OCI-LY1 (cell line): ENCODE measurements at regions not wholly inside any gene's neighbourhood (a gene's known extent, or its start where the extent isn't known, plus 50 kb on each side); places are given as distances from the start of the nearest gene placed in this dataset.

Experiments used
- H2AFZ ChIP-seq: fragments of 200-600 bp; sonication (generic), shearing (Covaris generic); 2 replicates; pipeline ENCODE4 v1.6.0; 2014; ENCODE audit warnings: antibody characterized with exemption, mild to moderate bottlenecking, low read length
- H3F3A ChIP-seq: fragments of 200-600 bp; sonication (generic), shearing (Covaris generic); 2 replicates; pipeline ENCODE4 v1.6.0; 2014; ENCODE audit warnings: mild to moderate bottlenecking, antibody characterized with exemption, low read length, moderate library complexity; ENCODE audit not compliant: insufficient read depth
- H3K27ac ChIP-seq: fragments of 200-600 bp; sonication (generic); 2 replicates; pipeline ENCODE4 v1.5.1; 2014; ENCODE audit warnings: low read length, mixed run types, mild to moderate bottlenecking, low read depth; ENCODE audit not compliant: poor library complexity, severe bottlenecking
- H3K27me3 ChIP-seq: fragments of 200-600 bp; sonication (generic); 2 replicates; pipeline ENCODE4 v1.6.0; 2014; ENCODE audit warnings: antibody characterized with exemption, mild to moderate bottlenecking, low read length, moderate library complexity; ENCODE audit not compliant: insufficient read depth
- H3K36me3 ChIP-seq: fragments of 200-600 bp; sonication (generic); 2 replicates; pipeline ENCODE4 v1.6.1; 2014; ENCODE audit warnings: mild to moderate bottlenecking, antibody characterized with exemption, low read length, moderate library complexity, mixed read lengths; ENCODE audit not compliant: insufficient read depth
- H3K4me1 ChIP-seq: fragments of 200-600 bp; sonication (generic); 2 replicates; pipeline ENCODE4 v1.5.1; 2014; ENCODE audit warnings: mild to moderate bottlenecking, low read length, moderate library complexity; ENCODE audit not compliant: insufficient read depth, severe bottlenecking
- H3K4me2 ChIP-seq: fragments of 200-600 bp; sonication (generic), shearing (Covaris generic); 2 replicates; pipeline ENCODE4 v1.6.1; 2014; ENCODE audit warnings: low read length
- H3K4me3 ChIP-seq: fragments of 200-600 bp; sonication (generic); 2 replicates; pipeline ENCODE4 v1.5.1; 2014; ENCODE audit warnings: low read length, low read depth, mild to moderate bottlenecking, mixed read lengths; ENCODE audit not compliant: poor library complexity, severe bottlenecking
- H3K79me2 ChIP-seq: fragments of 200-600 bp; shearing (Covaris generic); 2 replicates; pipeline ENCODE4 v1.6.1; 2016; ENCODE audit warnings: mixed run types, low read length, mixed read lengths; ENCODE audit not compliant: insufficient read depth
- H3K9ac ChIP-seq: fragments of 200-600 bp; sonication (generic), shearing (Covaris generic); 2 replicates; pipeline ENCODE4 v1.6.1; 2014; ENCODE audit warnings: mild to moderate bottlenecking, low read length, mixed read lengths
- H3K9me2 ChIP-seq: fragments of 200-600 bp; sonication (generic), shearing (Covaris generic); 2 replicates; pipeline ENCODE4 v1.6.1; 2014; ENCODE audit warnings: low read depth, mild to moderate bottlenecking, low read length, mixed read lengths
- H3K9me3 ChIP-seq: fragments of 200-600 bp; shearing (Covaris generic); 2 replicates; pipeline ENCODE4 v1.6.1; 2014; ENCODE audit warnings: low read length, mixed read lengths
- H4K20me1 ChIP-seq: fragments of 200-600 bp; sonication (generic), shearing (Covaris generic); 2 replicates; pipeline ENCODE4 v1.6.0; 2016; ENCODE audit warnings: mild to moderate bottlenecking, low read length; ENCODE audit not compliant: insufficient read depth
- CTCF ChIP-seq: fragments of 200-600 bp; sonication (generic), shearing (Covaris generic); IDR thresholded peaks from 2 replicates; pipeline ENCODE4 v1.5.1; 2017; ENCODE audit warnings: mild to moderate bottlenecking, antibody characterized with exemption, low read length, moderate library complexity, mixed read lengths
- EZH2 ChIP-seq: fragments of 200-600 bp; sonication (generic), shearing (Covaris generic); IDR thresholded peaks from 2 replicates; pipeline ENCODE4 v1.8.0; 2017; ENCODE audit warnings: borderline replicate concordance, mixed run types, mild to moderate bottlenecking, antibody characterized with exemption, low read length, moderate library complexity, mixed read lengths

GRCh38 chr6:76888351-76888750 lies 574.9 kb downstream of the HTR1B start:
- Histone ChIP-seq H2AFZ (no peak overlapping the region), H3K27ac (no peak overlapping the region), H3F3A (no peaks in the 10 kb centered on the region), H3K36me3 (no peaks in the 10 kb centered on the region), H3K27me3 (no peaks in the 10 kb centered on the region), H3K4me2 (no peak overlapping the region), H3K9me2 (no peaks in the 10 kb centered on the region), H3K4me1 (no peaks in the 10 kb centered on the region), H3K4me3 (no peak overlapping the region), H4K20me1 (no peaks in the 10 kb centered on the region), H3K9me3 (no peaks in the 10 kb centered on the region), H3K9ac (no peak overlapping the region), H3K79me2 (no peaks in the 10 kb centered on the region)
- TF ChIP-seq CTCF (no peak), EZH2 (no peak)

- no peaks in the 10 kb centered on the region for H4K20me1 ChIP-seq
- no peaks in the 10 kb centered on the region for H3K27me3 ChIP-seq
- H3K9ac ChIP-seq, result no peak overlapping the region
- H3K36me3 ChIP-seq, result no peaks in the 10 kb centered on the region
- TF ChIP-seq CTCF (no peak), EZH2 (no peak)
- H3K79me2 ChIP-seq, result no peaks in the 10 kb centered on the region
- H3F3A ChIP-seq, result no peaks in the 10 kb centered on the region
- no peak overlapping the region for H3K27ac ChIP-seq
- H3K9me3 ChIP-seq, result no peaks in the 10 kb centered on the region
- no peak overlapping the region for H2AFZ ChIP-seq
- no peak overlapping the region for H3K4me3 ChIP-seq
- no peak overlapping the region for H3K4me2 ChIP-seq
- H3K4me1 ChIP-seq, result no peaks in the 10 kb centered on the region
- no peaks in the 10 kb centered on the region for H3K9me2 ChIP-seq
These were observed 576.4 kb downstream of the HTR1B start for GRCh38 chr6:76886900-76887299.

- Histone ChIP-seq H3K27ac (no peak overlapping the region), H3K4me1 (no peaks in the 10 kb centered on the region), H3K36me3 (no peaks in the 10 kb centered on the region), H2AFZ (no peak overlapping the region), H3F3A (no peaks in the 10 kb centered on the region), H3K27me3 (no peaks in the 10 kb centered on the region), H3K79me2 (no peaks in the 10 kb centered on the region), H3K9ac (no peak overlapping the region), H3K9me3 (no peaks in the 10 kb centered on the region), H4K20me1 (no peaks in the 10 kb centered on the region), H3K4me3 (no peak overlapping the region), H3K4me2 (no peak overlapping the region), H3K9me2 (no peaks in the 10 kb centered on the region)
- TF ChIP-seq EZH2 (no peak), CTCF (no peak)
These were observed 577.4 kb downstream of the HTR1B start for GRCh38 chr6:76885861-76886301.
